ENCODE measurements at regions not wholly inside any gene's neighbourhood (a gene's known extent, or its start where the extent isn't known, plus 50 kb on each side); places are given as distances from the start of the nearest gene placed in this dataset.

- no peak for TF ChIP-seq ZNF678 (CRISPR knock-in tag; IDR thresholded peaks at IDR 0.05)
- no peak for TF ChIP-seq ZNF276 (CRISPR knock-in tag; IDR thresholded peaks at IDR 0.05; ENCODE audit: low read depth)
- TF ChIP-seq KAT2B (IDR thresholded peaks at IDR 0.05; ENCODE audit: borderline replicate concordance, low read depth, low read length), result no peak
Observed at GRCh38 chr9:81118416-81118815, 570.9 kb downstream of the TLE1 start (continued).

DNA sequence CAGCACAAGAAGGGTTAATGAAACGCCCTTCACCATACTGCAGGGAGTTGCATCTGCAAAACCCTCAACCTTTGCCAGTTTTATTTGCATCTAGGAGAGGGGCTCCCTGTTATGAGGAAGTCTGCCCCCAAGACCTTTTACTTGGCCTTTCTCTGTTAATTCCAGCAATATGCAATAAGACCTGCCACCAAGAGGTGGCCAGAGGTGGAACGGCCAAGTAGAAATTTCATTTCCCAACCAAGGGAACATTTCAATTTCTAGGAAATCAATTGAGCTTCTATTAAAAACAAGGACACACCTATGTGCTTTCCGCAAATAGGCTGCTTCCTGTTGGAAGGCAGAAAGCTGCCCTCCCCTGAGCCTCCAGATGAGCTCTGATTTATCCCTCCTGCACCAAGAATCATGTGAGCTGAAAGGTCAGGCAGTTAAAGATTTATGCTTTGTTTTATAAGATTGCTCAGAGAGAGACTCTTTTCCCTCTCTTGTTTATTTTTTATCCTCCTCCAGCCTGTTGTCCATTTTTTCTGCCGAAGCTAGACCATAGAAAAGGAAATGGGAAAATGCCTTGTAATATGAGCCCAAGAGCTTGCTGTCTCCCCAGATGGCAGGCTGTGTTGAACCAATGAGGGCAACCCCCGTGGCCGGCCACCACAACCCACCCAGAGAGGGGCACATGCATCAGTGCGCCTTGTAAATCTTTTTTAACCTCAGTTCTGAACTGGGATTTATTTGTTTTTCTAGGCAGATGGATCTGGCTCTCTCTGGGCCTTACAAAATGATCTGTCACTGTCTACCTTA lies 572.8 kb downstream of the TLE1 start:
- H3K9ac ChIP-seq (ENCODE audit: insufficient read depth, low read depth, low read length), result no peak overlapping the region
- H4K20me1 ChIP-seq (ENCODE audit: insufficient read depth, low read length), result no peaks in the 10 kb centered on the region
- H3K79me2 ChIP-seq (ENCODE audit: insufficient read depth, low read length), result no peaks in the 10 kb centered on the region
- H3K4me1 ChIP-seq (ENCODE audit: insufficient read depth, low read length), result no peaks in the 10 kb centered on the region
- in situ Hi-C loops (cut with HindIII; ENCODE audit: extremely low pct_ligation_motif_present, low pct_unique_long_range_greater_than_20kb) (no loop called here), intact Hi-C loops (cut with micrococcal nuclease; ENCODE audit: unreplicated experiment) (no loop called here)
- H3K27ac ChIP-seq (ENCODE audit: extremely low read length, insufficient read depth, low read length), result no peak overlapping the region
- H3K4me2 ChIP-seq (ENCODE audit: low read depth, low read length), result no peak overlapping the region
- no TSS peak for BruUV-seq (replicated peaks)
- POLR2A ChIA-PET, result no interaction called here
- H3K4me3 ChIP-seq (replicated peaks in 1 of 3; ENCODE audit: insufficient read depth in 1 of 3, low read depth in 2 of 3, low read length in 3 of 3), result no peak overlapping the region
- WGBS (ENCODE audit: low lambda C conversion rate), result 11% methylated on average over 7 of the region's 7 CpGs
- FAIRE-seq, result no peak
- H3K36me3 ChIP-seq (replicated peaks in 1 of 2; ENCODE audit: control insufficient read depth in 1 of 2, insufficient read depth in 2 of 2, low read length in 2 of 2), result no peaks in the 10 kb centered on the region
- 0 out of 5 replicates have a peak, but pooled peaks cover 0 to 3% of the 10 kb centered on the region in 2 experiments for H3K27me3 ChIP-seq (ENCODE audit: control insufficient read depth in 1 of 2, insufficient read depth in 2 of 2, low read length in 2 of 2)
- no peak for ATAC-seq
- H3K9me3 ChIP-seq (ENCODE audit: low read length), result no peaks in the 10 kb centered on the region
- no peak for DNase-seq (ENCODE audit: low spot score)
- CTCF ChIA-PET (ENCODE audit: low intra/inter-chr PET ratio, low total read pairs), result no interaction called here
- no peak overlapping the region for H2AFZ ChIP-seq (ENCODE audit: low read length)
- no peak for TF ChIP-seq REPIN1 (CRISPR knock-in tag; IDR thresholded peaks at IDR 0.05; ENCODE audit: borderline replicate concordance, low read depth)
- TF ChIP-seq, protein P1, sequence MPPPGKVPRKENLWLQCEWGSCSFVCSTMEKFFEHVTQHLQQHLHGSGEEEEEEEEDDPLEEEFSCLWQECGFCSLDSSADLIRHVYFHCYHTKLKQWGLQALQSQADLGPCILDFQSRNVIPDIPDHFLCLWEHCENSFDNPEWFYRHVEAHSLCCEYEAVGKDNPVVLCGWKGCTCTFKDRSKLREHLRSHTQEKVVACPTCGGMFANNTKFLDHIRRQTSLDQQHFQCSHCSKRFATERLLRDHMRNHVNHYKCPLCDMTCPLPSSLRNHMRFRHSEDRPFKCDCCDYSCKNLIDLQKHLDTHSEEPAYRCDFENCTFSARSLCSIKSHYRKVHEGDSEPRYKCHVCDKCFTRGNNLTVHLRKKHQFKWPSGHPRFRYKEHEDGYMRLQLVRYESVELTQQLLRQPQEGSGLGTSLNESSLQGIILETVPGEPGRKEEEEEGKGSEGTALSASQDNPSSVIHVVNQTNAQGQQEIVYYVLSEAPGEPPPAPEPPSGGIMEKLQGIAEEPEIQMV (CRISPR knock-in tag; IDR thresholded peaks at IDR 0.05; ENCODE audit: low read depth), result no peak
- no peak for TF ChIP-seq ZNF766 (CRISPR knock-in tag; IDR thresholded peaks at IDR 0.05; ENCODE audit: borderline replicate concordance)
- TF ChIP-seq HES4 (CRISPR knock-in tag; IDR thresholded peaks at IDR 0.05; ENCODE audit: borderline replicate concordance), result no peak
- TF ChIP-seq BRF2 (CRISPR knock-in tag; IDR thresholded peaks at IDR 0.05), result no peak
- TF ChIP-seq ZNF691 (CRISPR knock-in tag; IDR thresholded peaks at IDR 0.05; ENCODE audit: borderline replicate concordance, low read depth), result no peak
- TF ChIP-seq, protein P2, sequence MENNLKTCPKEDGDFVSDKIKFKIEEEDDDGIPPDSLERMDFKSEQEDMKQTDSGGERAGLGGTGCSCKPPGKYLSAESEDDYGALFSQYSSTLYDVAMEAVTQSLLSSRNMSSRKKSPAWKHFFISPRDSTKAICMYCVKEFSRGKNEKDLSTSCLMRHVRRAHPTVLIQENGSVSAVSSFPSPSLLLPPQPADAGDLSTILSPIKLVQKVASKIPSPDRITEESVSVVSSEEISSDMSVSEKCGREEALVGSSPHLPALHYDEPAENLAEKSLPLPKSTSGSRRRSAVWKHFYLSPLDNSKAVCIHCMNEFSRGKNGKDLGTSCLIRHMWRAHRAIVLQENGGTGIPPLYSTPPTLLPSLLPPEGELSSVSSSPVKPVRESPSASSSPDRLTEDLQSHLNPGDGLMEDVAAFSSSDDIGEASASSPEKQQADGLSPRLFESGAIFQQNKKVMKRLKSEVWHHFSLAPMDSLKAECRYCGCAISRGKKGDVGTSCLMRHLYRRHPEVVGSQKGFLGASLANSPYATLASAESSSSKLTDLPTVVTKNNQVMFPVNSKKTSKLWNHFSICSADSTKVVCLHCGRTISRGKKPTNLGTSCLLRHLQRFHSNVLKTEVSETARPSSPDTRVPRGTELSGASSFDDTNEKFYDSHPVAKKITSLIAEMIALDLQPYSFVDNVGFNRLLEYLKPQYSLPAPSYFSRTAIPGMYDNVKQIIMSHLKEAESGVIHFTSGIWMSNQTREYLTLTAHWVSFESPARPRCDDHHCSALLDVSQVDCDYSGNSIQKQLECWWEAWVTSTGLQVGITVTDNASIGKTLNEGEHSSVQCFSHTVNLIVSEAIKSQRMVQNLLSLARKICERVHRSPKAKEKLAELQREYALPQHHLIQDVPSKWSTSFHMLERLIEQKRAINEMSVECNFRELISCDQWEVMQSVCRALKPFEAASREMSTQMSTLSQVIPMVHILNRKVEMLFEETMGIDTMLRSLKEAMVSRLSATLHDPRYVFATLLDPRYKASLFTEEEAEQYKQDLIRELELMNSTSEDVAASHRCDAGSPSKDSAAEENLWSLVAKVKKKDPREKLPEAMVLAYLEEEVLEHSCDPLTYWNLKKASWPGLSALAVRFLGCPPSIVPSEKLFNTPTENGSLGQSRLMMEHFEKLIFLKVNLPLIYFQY (CRISPR knock-in tag; IDR thresholded peaks at IDR 0.05; ENCODE audit: borderline replicate concordance), result no peak
- no peak for TF ChIP-seq ZNF274 (CRISPR knock-in tag; IDR thresholded peaks at IDR 0.05)
- no peak for TF ChIP-seq ZKSCAN8 (CRISPR knock-in tag; IDR thresholded peaks at IDR 0.05; ENCODE audit: borderline replicate concordance)
